NB4 (cell line): ENCODE measurements at regions not wholly inside any gene's neighbourhood (a gene's known extent, or its start where the extent isn't known, plus 50 kb on each side); places are given as distances from the start of the nearest gene placed in this dataset.

Experiments
- CTCF ChIP-seq: IDR thresholded peaks from one replicate; pipeline ENCODE4 v1.5.1; 2012; ENCODE audit warnings: low read depth, low read length
- MAX ChIP-seq: IDR thresholded peaks from 2 replicates; pipeline ENCODE4 v1.6.1; 2011; ENCODE audit warnings: low read depth, low read length
- MYC ChIP-seq: IDR thresholded peaks from 2 replicates; pipeline ENCODE4 v1.6.1; 2011; ENCODE audit warnings: low read depth, low read length
- POLR2A ChIP-seq: IDR thresholded peaks from 2 replicates; pipeline ENCODE4 v1.6.1; 2011; ENCODE audit warnings: mild to moderate bottlenecking; ENCODE audit not compliant: insufficient read length; ENCODE audit errors: extremely low read depth

- TF ChIP-seq POLR2A = no peak
- TF ChIP-seq CTCF = no peak
- TF ChIP-seq MAX = no peak
- no peak for TF ChIP-seq MYC
These were observed 352.3 kb upstream of the TENM3 start for GRCh38 chr4:181890911-181891310.
